OCI-LY1 (cell line): ENCODE measurements at regions not wholly inside any gene's neighbourhood (a gene's known extent, or its start where the extent isn't known, plus 50 kb on each side); places are given as distances from the start of the nearest gene placed in this dataset.

Source experiments
- H2AFZ ChIP-seq: fragments of 200-600 bp; sonication (generic), shearing (Covaris generic); 2 replicates; pipeline ENCODE4 v1.6.0; 2014; ENCODE audit warnings: antibody characterized with exemption, mild to moderate bottlenecking, low read length
- H3F3A ChIP-seq: fragments of 200-600 bp; sonication (generic), shearing (Covaris generic); 2 replicates; pipeline ENCODE4 v1.6.0; 2014; ENCODE audit warnings: mild to moderate bottlenecking, antibody characterized with exemption, low read length, moderate library complexity; ENCODE audit not compliant: insufficient read depth
- H3K27ac ChIP-seq: fragments of 200-600 bp; sonication (generic); 2 replicates; pipeline ENCODE4 v1.5.1; 2014; ENCODE audit warnings: low read length, mixed run types, mild to moderate bottlenecking, low read depth; ENCODE audit not compliant: poor library complexity, severe bottlenecking
- H3K27me3 ChIP-seq: fragments of 200-600 bp; sonication (generic); 2 replicates; pipeline ENCODE4 v1.6.0; 2014; ENCODE audit warnings: antibody characterized with exemption, mild to moderate bottlenecking, low read length, moderate library complexity; ENCODE audit not compliant: insufficient read depth
- H3K36me3 ChIP-seq: fragments of 200-600 bp; sonication (generic); 2 replicates; pipeline ENCODE4 v1.6.1; 2014; ENCODE audit warnings: mild to moderate bottlenecking, antibody characterized with exemption, low read length, moderate library complexity, mixed read lengths; ENCODE audit not compliant: insufficient read depth
- H3K4me1 ChIP-seq: fragments of 200-600 bp; sonication (generic); 2 replicates; pipeline ENCODE4 v1.5.1; 2014; ENCODE audit warnings: mild to moderate bottlenecking, low read length, moderate library complexity; ENCODE audit not compliant: insufficient read depth, severe bottlenecking
- H3K4me2 ChIP-seq: fragments of 200-600 bp; sonication (generic), shearing (Covaris generic); 2 replicates; pipeline ENCODE4 v1.6.1; 2014; ENCODE audit warnings: low read length
- H3K4me3 ChIP-seq: fragments of 200-600 bp; sonication (generic); 2 replicates; pipeline ENCODE4 v1.5.1; 2014; ENCODE audit warnings: low read length, low read depth, mild to moderate bottlenecking, mixed read lengths; ENCODE audit not compliant: poor library complexity, severe bottlenecking
- H3K79me2 ChIP-seq: fragments of 200-600 bp; shearing (Covaris generic); 2 replicates; pipeline ENCODE4 v1.6.1; 2016; ENCODE audit warnings: mixed run types, low read length, mixed read lengths; ENCODE audit not compliant: insufficient read depth
- H3K9ac ChIP-seq: fragments of 200-600 bp; sonication (generic), shearing (Covaris generic); 2 replicates; pipeline ENCODE4 v1.6.1; 2014; ENCODE audit warnings: mild to moderate bottlenecking, low read length, mixed read lengths
- H3K9me2 ChIP-seq: fragments of 200-600 bp; sonication (generic), shearing (Covaris generic); 2 replicates; pipeline ENCODE4 v1.6.1; 2014; ENCODE audit warnings: low read depth, mild to moderate bottlenecking, low read length, mixed read lengths
- H3K9me3 ChIP-seq: fragments of 200-600 bp; shearing (Covaris generic); 2 replicates; pipeline ENCODE4 v1.6.1; 2014; ENCODE audit warnings: low read length, mixed read lengths
- H4K20me1 ChIP-seq: fragments of 200-600 bp; sonication (generic), shearing (Covaris generic); 2 replicates; pipeline ENCODE4 v1.6.0; 2016; ENCODE audit warnings: mild to moderate bottlenecking, low read length; ENCODE audit not compliant: insufficient read depth
- EZH2 ChIP-seq: fragments of 200-600 bp; sonication (generic), shearing (Covaris generic); IDR thresholded peaks from 2 replicates; pipeline ENCODE4 v1.8.0; 2017; ENCODE audit warnings: borderline replicate concordance, mixed run types, mild to moderate bottlenecking, antibody characterized with exemption, low read length, moderate library complexity, mixed read lengths
- TF ChIP-seq, protein P1 (sequence below): fragments of 200-600 bp; sonication (generic), shearing (Covaris generic); IDR thresholded peaks from 2 replicates; pipeline ENCODE4 v1.5.1; 2017; ENCODE audit warnings: mild to moderate bottlenecking, antibody characterized with exemption, low read length, moderate library complexity, mixed read lengths

GRCh38 chr3:104102386-104102785 is 1264.3 kb upstream of the ALCAM start:
- no peak overlapping the region for H3K9ac ChIP-seq
- H3K4me1 ChIP-seq = peaks cover 4% of the 10 kb centered on the region
- H3K9me2 ChIP-seq = no peaks in the 10 kb centered on the region
- peak overlapping the region; percentile 17; the same call in 1 of the 2 replicates for H2AFZ ChIP-seq
- no peaks in the 10 kb centered on the region for H3K79me2 ChIP-seq
- H3K9me3 ChIP-seq = no peaks in the 10 kb centered on the region
- H3F3A ChIP-seq = no peaks in the 10 kb centered on the region
- H3K27me3 ChIP-seq = no peaks in the 10 kb centered on the region
- H3K4me3 ChIP-seq = no peak overlapping the region
- no peak overlapping the region for H3K27ac ChIP-seq
- no peaks in the 10 kb centered on the region for H3K36me3 ChIP-seq
- no peak overlapping the region for H3K4me2 ChIP-seq
- H4K20me1 ChIP-seq = no peaks in the 10 kb centered on the region
- no peak for TF ChIP-seq EZH2
- TF ChIP-seq, protein P1, sequence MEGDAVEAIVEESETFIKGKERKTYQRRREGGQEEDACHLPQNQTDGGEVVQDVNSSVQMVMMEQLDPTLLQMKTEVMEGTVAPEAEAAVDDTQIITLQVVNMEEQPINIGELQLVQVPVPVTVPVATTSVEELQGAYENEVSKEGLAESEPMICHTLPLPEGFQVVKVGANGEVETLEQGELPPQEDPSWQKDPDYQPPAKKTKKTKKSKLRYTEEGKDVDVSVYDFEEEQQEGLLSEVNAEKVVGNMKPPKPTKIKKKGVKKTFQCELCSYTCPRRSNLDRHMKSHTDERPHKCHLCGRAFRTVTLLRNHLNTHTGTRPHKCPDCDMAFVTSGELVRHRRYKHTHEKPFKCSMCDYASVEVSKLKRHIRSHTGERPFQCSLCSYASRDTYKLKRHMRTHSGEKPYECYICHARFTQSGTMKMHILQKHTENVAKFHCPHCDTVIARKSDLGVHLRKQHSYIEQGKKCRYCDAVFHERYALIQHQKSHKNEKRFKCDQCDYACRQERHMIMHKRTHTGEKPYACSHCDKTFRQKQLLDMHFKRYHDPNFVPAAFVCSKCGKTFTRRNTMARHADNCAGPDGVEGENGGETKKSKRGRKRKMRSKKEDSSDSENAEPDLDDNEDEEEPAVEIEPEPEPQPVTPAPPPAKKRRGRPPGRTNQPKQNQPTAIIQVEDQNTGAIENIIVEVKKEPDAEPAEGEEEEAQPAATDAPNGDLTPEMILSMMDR = peak; percentile 76

DNA sequence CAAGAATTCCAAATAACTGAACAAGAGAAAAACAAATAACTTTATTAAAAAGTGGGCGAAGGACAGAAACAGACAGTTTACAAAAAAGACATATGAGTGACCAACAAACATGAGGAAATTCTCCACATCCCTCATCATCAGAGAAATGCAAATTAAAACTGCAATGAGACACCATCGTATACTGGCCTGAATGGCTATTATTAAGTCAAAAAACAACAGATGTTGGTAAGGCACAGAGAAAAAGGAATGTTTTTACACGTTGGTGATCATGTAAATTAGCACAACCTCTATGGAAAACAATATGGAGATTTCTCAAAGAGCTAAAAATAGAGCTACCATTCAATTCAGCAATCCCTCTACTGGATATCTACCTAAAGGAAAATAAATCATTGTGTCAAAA is 1260.4 kb upstream of the ALCAM start:
- Histone ChIP-seq H3K36me3 (no peaks in the 10 kb centered on the region), H3K79me2 (no peaks in the 10 kb centered on the region), H3F3A (no peaks in the 10 kb centered on the region), H4K20me1 (no peaks in the 10 kb centered on the region), H3K4me1 (peaks cover 4% of the 10 kb centered on the region), H3K9me3 (no peaks in the 10 kb centered on the region), H3K27ac (no peak overlapping the region), H3K4me3 (no peak overlapping the region), H3K9ac (no peak overlapping the region), H3K27me3 (no peaks in the 10 kb centered on the region), H3K4me2 (no peak overlapping the region), H3K9me2 (no peaks in the 10 kb centered on the region), H2AFZ (no peak overlapping the region)
- TF ChIP-seq, protein P1 = no peak
- no peak for TF ChIP-seq EZH2

- H3K4me1 ChIP-seq = no peaks in the 10 kb centered on the region
- H4K20me1 ChIP-seq = no peaks in the 10 kb centered on the region
- H3K27me3 ChIP-seq = no peaks in the 10 kb centered on the region
- no peak overlapping the region for H3K27ac ChIP-seq
- H3K9me2 ChIP-seq = no peaks in the 10 kb centered on the region
- no peak overlapping the region for H3K9ac ChIP-seq
- no peaks in the 10 kb centered on the region for H3K79me2 ChIP-seq
- no peaks in the 10 kb centered on the region for H3F3A ChIP-seq
- H3K36me3 ChIP-seq = no peaks in the 10 kb centered on the region
- H3K4me2 ChIP-seq = no peak overlapping the region
- TF ChIP-seq, protein P1 = no peak
- no peak for TF ChIP-seq EZH2
- no peaks in the 10 kb centered on the region for H3K9me3 ChIP-seq
- H2AFZ ChIP-seq = no peak overlapping the region
- no peak overlapping the region for H3K4me3 ChIP-seq
Observed at GRCh38 chr3:104108522-104108921, 1258.2 kb upstream of the ALCAM start.
